Left kidney (tissue), 1 donor: ENCODE measurements at regions not wholly inside any gene's neighbourhood (a gene's known extent, or its start where the extent isn't known, plus 50 kb on each side); places are given as distances from the start of the nearest gene placed in this dataset.
A peak's percentile ranks its signal among the peaks of the same experiment; 100 is the strongest.
"Not testable (repeated sequence)": the region's sequence is repeated elsewhere in the genome, so short reads cannot be mapped to it uniquely, and the experiment has no call there.

Experiments
- DNase-seq: peaks from one replicate; pipeline ENCODE4 v3.0.0-alpha.2; 2013

DNA sequence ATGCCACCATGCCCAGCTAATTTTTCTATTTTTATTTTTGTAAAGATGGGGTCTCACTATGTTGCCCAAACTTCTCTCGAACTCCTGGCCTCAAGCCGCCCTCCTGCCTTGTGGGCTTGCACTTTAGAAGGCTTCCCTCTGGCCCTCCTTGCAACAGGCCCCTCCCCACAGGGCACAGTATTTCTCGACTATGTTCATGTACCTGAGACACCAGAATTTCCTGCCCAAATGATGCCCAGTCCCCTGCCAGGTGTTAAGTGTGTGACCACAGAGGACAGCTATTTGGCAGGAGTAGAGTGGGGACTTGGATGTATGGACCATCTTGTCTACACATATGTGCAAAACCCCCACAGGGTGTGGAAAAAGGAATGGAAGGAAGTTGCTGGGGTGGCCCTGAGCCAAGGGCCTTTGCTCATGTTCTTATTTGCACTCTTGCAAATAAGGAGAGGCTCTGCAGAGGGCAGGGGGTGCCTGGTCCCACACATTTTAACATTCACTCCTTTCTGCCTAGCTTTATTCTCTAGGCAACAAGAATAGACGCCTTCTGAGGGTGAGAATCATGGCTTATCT, 168.4 kb upstream of the PODXL start:
- DNase-seq, result no peak

DNA sequence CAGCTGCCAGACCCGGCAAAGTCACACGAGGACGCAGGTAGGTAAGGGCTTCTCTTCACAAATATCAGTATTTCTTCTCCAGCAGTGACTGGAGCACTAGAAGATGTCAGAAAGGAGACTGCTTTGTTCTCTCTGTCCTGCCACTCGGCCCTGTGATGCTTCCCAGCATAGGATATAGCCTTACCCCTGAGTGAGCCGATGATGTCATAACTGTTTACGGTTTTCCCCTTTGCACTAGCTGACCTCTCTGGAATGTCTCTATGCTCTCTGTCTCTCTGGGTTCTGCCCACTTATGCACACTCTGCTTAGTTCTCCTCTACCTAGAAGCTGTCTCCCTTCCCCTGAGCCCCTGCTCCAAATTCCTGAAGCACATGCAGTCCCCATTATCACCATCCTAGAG, 167.5 kb upstream of the PODXL start:
- peak; percentile 3 for DNase-seq

DNA sequence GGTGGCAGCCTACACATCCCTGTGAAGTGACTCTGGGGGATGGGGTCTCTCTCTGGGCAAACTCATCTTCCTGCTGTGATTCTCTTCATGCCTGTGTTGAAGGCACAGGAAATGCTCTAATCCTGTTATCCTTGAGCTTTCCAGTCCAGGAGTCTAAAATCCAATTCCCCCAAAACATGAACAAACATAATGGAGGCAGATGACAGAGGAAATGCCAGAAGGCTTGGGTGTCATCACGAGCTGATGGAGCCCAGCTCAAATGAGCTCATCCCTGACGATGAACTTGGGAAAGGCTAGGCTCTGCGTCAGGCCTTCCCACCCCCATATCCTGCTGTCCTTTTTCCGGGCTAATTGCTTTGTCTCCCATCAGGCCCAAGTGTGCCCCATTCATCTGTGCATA, 165.9 kb upstream of the PODXL start:
- no peak for DNase-seq

DNA sequence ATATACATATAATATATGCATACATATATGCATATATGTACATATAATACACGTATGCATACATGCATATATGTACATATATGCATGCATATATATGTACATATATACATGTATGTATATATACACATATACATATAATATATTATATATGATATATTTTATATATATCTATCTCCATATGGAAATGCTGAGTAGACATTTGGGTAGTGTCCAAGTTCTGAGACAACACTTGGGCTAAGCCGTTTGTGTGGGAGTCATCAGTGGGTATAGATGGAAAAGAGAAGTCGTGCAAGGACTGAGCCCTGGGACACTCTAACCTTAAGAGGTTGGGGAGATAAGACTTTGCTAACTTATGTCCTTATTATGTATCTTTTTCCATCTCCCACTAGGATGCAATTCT, 165.2 kb upstream of the PODXL start:
- no peak for DNase-seq

DNA sequence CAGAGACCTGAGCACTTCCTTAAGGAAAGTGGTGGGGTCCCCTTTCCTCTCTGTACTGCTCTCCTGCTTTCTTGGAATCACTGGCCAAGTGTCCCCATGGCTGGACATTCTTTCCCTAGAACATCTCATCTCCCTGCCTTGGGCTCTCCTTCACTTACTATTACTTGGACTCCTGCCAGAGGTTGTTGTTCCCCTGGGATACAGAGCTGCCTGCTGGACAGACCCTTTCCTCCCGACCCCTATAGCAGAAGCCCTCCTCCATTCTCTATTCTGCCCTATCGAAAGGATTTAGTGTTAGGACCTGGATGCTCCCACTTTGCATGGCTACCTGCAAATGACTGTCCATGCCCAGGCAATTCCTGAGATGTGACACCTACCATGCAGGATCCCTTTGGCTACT, 164.3 kb upstream of the PODXL start:
- DNase-seq, result no peak

DNA sequence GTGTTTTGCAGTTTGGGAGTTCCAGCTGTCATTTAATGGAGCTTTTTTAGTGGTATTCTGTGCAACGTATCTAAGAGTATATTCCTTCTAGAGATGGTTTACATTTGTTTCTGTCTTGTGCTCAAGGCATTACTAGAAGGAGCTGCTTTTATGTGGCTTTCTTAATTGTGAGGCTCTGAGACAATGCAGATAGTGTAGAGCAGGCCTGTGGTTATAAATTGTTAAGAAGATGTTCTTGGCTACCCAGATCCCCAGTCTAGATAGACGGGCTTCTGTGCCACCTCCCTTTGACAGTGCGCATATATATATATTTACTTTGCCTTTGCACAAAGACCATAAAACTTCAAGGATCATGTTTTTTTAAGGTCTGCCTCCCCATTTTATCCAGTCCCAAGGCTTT, 160.8 kb upstream of the PODXL start:
- no peak for DNase-seq

DNA sequence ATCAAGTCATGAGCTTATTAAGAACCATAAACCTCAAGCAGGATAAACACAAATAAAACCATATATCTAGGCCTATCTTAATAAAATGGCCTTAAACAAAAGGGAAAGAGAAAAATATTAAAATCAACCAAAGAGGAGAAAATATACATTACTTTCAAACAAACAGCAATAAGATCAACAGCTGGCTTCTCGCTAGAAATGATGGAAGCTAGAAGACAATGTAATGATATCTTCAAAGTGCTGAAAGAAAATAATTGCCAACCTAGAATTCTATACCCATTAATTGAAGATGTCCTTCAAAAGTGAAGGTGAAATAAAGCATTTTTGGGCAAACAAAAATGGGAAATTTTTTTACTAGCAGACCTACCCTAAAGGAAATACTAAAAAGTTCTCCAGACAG, 142.9 kb upstream of the PODXL start:
- DNase-seq, result no peak

DNA sequence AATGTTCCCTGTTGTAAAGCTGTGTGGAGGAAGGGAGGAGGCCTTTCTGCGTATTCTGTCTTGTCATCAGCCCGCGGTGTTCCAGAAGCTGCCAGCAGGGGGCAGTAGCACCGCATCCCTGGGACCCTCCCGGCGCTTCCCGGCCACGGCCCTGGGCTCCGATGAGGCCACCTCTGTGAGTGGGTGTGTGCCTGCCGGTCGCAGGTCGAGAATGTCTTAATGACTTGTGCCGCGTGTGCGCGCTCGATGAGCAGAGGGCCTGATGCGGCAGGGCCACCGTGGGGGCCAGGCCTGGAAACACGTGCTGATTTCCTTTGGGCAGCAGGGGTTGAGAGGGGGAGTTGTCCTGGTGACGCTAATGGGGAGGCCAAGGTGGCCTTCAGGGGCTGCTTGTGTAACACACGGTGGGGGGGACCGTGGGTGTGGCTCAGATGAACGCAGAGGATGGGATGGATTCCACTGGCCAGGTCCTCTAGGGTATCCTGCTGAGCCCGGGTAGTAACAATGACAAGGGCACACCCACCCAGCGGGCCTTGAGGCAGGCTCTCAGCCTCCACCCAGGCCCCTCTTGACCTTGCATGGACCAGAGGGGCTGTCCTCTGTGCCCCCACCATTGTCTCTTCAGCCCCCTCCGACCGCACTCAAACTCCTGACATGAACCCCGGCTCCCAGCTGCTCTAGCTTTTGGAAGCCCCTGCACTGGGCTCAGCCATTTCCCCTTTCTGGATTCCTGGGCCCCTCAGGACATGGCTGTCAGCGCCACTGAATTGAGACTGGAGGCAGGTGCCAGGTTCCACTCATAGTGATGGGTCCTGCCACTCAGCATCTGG, 135.9 kb upstream of the PODXL start:
- peak; percentile 59 for DNase-seq

DNA sequence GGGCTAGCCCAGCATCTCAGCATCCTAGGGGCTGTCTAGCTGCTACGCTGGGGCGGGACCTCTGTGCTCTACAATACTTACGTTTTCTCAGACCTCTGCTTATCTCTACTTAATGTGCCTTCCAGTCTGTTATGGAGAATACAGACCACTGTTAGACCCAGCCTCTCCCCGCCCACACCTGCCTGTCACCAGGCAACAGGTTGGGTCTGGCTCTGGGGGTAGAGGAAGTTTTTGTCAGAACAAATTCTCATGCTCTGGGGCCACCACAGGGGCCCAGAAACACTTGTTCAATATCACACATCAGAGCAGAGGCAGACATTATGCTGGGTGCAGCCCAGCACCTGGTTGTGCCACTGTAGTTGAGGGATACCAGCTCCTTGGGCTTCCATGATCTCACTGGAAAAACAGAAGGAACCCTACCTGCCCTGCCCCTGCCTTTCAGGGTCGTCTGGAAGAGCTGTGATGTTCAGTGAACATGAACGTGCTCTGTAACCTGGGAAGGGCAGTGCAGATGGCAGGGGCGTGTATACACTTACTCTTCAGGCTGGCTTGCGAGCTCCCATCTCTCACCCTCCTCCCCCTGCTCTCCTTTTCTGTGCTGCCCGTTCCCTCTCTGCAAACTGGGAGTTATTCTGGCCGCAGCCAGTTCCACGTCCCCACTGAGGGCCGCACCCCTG, 135.2 kb upstream of the PODXL start:
- peak; percentile 2 for DNase-seq

DNA sequence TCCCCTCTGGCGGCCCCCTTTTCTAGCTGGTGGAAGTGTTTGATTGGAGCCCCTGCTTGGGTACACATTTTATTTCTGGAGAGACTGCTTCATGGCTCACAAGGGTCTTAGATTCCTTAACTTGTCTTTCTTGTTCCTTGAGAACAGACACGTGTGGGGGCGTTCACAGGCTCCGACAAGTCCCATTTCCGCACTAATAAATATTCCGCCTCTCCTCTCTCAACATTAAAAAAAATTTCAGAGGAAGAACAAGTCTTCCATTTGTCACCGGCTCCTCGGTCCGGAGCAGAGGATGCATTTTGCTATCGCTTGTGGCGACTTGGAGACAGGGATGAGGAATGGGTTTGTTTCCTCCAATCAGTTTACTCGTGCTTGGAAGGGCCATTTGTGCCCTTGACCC, 134.0 kb upstream of the PODXL start:
- peak; percentile 10 for DNase-seq

DNA sequence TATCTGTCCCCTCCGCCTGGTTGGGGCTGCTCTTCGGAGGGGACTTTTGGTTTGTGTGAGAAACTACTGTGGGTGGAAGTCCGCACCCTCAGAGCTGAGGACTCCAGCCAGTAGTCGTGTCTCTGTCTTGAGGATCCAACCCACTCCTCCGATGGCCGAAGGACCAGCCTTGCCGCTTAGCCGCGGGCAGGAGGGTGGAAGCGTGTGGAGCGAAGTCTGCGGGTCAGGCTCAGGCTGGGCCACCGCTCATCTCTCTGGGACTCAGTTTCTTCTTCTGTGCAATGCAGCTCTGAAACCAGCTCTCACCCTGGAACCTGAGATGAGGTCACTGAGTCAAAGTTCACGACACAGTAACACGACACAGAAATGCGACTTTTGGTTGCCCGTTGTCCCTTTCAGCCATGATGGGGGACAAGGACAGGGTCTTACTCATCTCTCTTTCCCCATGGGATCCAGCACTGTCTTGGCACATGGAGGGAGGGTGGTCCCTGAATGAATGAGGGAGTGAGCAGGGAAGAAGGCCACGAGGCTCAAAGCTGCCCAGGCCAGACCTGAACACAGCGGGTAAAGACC, 133.3 kb upstream of the PODXL start:
- no peak for DNase-seq

DNA sequence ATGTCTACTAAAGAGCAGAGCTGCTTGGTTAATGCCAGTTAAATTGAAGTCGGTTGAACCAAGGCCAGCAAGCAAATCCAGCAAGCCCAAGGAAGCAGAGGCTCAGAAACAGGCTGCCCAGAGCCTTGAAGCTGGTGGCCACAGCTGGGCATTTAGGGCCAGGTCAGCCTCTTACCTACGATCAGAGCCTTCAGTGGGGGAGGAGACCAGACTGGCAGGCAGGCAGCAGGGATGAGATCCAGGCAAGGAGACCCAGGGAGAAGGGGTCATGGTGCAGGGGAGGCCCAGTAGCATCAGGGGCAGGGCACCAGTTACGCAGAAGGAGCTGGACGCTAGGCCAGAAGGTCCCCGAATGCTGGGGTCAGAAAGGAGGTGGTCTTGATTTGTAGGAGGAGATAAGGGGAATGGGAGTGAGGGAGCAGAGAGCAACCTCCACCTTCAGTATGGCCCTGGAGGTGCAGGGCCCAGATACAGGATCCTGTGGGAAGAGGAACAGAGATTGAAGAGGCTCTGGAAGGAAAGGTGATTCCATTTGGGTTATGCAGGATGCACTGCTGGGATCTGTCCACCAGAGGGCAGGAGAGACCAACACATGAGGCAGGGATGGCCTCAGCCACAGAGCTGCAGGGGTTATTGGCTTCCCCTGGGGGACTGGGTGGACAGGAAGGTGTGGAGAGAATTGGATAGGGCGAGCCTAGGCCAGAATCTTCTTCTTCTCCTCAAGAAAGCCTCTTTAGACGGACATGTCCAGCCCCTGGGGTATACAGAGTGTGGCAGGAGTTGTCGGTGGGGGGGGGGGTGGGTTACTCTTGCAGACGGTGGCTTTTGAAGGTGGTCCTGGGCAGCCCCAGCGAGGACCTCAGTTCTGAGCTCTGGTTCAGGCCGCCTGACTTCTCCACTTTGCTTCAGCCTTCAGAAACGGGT, 132.6 kb upstream of the PODXL start:
- DNase-seq, result peak; percentile 63

DNA sequence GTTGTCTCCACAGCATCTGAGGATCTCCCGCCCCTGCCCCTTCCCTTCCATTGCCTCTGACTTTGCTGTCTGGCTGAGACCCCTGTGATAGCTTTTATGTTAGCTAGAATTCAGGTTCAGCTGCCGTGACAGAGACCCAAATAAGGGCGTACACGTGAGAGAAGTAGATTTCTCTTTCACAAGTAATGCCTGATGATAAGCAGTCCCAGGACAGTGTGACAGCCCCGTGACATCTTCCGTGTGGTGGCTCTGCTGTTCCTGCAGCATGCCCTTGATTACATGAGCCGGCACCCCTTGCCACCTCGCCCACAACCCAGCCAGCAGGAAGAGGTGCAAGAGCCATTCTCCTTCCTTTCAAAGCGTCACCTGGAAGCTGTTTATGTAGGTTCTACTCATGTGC, 130.9 kb upstream of the PODXL start:
- DNase-seq, result no peak

DNA sequence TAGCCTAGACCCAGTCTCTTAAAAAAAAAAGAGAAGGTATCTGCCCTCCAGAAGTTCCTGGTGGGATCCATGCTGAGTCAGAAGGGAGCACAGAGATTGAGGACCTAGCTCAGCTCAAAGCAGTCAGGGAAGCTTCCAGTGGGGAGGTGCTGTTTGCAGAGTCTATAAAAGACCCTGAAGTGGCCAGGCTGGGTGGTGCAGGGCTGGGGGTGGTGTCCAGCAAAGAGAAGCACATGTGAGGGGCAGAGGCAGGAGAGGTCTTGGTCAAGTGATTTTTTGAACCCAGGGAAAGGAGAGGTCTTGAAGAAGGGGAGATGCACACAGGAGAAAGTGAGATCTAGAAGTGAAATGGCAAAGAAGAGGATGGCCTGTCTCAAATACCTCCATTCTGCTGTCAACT, 130.4 kb upstream of the PODXL start:
- DNase-seq, result no peak

DNA sequence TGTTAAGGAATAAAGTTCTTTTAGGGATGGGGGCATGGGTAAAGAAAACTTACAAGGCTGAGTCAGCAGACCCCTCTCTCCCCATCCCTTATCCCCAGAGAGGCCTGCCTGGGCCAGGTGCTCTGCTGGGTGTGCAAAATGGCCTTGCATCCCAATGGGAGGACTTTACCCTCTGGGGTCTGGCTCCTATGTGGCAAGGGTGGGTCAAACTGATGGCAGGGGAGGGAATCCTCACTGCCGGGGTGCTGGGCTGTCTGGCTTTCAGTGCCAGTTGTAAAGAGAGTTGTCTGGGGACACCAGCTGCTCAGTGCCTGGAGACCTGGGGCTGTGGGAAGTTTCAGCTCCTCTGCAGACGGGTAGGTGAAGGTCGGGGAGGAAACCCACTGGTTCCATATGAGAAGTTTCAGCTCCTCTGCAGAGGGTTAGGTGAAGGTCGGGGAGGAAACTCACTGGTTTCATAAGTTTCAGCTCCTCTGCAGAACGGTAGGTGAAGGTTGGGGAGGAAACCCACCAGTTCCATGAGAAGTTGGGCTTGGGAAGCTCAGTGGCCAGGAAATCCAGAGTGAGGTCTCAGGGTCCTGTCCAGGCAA, 127.2 kb upstream of the PODXL start:
- DNase-seq, result no peak

DNA sequence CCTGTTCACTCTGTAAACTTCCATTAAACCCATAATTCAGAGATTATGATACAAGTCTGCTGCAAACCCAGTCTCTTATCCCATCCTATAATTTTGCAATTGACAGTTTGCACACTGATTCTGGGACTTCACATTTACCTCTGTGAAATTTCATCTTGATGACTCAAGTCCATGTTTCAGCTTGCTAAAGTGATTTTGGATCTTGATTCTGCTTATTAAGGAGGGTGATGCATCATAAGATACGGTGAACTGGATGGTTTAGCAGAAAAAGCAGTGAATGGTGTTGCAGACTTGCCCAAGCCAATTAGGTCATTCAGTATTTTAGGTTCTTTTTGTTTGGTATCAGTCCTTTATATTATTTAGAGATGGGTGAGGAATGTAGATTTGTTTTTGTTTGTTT, 125.5 kb upstream of the PODXL start:
- no peak for DNase-seq

DNA sequence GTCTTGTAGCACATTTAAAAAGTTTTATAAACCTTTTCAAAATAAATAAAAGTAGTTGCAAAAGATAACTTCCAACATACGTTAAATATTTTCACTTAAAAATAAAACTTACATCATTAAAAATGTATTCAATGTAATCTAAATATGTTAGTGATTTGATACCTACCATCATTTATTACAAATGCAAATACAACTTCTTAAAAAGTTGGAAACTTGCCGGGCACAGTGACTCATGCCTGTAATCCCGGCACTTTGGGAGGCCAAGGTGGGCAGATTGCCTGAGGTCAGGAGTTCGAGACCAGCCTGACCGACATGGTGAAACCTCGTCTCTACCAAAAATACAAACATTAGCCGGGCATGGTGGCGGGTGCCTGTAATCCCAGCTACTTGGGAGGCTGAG, 122.6 kb upstream of the PODXL start:
- not testable (repeated sequence) for DNase-seq

DNA sequence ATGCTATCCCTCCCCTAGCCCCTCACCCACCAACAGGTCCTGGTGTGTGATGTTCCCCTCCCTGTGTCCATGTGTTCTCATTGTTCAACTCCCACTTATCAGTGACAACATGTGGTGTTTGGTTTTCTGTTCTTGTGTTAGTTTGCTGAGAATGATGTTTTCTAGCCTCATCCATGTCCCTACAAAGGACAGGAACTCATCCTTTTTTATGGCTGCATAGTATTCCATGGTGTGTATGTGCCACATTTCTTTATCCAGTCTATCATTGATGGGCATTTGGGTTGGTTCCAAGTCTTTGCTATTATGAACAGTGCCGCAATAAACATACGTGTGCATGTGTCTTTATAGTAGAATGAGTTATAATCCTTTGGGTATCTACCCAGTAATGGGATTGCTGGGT, 120.4 kb upstream of the PODXL start:
- DNase-seq, result not testable (repeated sequence)

DNA sequence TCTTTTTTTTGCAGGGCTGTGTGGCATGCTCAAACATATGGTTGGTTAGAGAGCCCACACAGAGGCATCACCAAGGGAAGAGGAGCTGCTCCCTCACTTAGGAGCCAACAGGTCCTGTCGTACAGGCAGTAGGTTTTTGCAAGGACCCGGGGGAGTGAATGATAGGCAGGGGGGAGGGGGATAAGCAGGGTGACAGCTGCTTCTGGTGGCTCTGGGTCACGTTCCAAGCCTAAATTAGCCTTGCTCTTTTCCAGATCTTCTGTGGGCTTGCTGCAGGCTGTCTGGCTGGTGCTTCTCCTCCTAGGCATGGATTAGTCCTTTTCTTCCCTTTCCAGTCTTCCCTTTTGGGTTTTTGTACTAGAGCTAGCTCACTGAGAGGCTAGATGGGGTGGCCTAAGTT, 117.7 kb upstream of the PODXL start:
- DNase-seq, result no peak

DNA sequence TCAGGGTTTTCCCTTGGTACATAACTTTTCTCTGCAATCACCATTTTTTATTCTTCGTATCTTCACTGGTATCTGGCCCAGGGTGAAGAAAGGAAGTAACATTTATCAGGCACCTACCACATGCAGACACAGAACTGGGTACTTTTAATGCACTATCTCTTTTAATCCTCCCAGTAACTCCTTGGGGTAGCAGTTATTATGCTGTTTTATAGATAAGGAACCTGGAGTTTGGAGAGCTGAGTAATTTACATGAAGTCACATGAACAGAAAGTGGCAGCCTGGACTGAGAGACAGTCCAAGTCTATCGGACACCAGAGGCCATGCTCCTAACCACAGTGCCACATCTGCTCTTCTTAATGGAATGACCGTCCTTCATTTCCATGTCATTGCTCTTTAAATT, 117.1 kb upstream of the PODXL start:
- DNase-seq, result no peak

DNA sequence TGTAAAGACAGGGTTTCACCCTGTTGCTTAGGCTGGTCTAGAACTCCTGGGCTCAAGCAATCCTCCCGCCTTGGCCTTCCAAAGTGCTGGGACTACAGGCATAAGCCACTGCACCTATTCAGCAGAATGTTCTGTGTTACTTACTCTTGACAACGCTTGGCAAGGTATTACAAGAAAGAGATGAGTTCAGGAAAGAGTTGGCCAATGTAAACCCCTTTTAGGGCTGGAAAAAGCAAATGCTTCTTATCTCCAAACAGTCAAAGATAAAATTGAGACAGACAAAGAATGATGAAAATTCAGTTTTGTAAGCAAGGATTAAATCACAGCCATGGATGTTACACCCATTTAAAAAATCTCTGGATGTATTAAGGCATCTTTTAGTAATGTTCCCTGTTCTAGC, 114.0 kb upstream of the PODXL start:
- DNase-seq, result no peak

DNA sequence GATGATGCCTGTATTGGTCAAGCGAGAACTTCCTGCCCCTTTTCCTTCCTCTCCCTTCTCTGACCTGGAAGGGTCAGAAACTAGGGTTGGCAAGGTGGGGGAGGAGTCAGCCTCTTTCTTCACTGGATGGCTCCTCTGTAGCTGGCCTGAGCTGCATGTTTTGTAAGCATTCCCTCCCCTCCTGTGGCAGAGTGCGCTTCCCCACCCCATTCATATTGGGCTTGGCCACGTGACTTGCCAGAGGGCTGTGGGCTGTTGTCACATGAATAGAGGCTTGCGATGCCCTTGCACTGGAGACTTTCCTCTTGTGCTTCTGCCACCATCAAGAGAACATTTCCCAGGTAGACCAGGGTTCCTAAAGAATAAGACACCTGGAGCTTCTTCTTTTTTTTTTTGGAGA, 111.3 kb upstream of the PODXL start:
- no peak for DNase-seq
